Esophagus squamous epithelium (tissue), 5 donors: ENCODE measurements at regions not wholly inside any gene's neighbourhood (a gene's known extent, or its start where the extent isn't known, plus 50 kb on each side); places are given as distances from the start of the nearest gene placed in this dataset.

Experiments
- DNase-seq: peaks from one replicate; lab custom pipeline; 2025; lab: John Stamatoyannopoulos, UW
- H3K27ac ChIP-seq, 4 donors: fragments of 200-600 bp; sonication (generic); one replicate each; pipeline ENCODE4 v1.5.1; 2016 to 2019; ENCODE audit warnings: mild to moderate bottlenecking in 1 of 4
- H3K27me3 ChIP-seq, 4 donors: fragments of 200-600 bp; sonication (generic); 1 replicate in 3 of 4; 2 replicates in 1 of 4; pipeline versions ENCODE4 v1.5.1 to v1.6.0; 2017 to 2021; ENCODE audit warnings: antibody characterized with exemption in 1 of 4
- H3K36me3 ChIP-seq, 3 donors: fragments of 200-600 bp; sonication (generic); one replicate each; pipeline ENCODE4 v1.5.1; 2016 to 2019
- H3K4me1 ChIP-seq, 3 donors: fragments of 200-600 bp; sonication (generic); one replicate each; pipeline ENCODE4 v1.5.1; 2017 to 2019
- H3K4me3 ChIP-seq, 4 donors: fragments of 200-600 bp; sonication (generic); 1 replicate in 3 of 4; 2 replicates in 1 of 4; pipeline ENCODE4 v1.5.1; 2016 to 2019; ENCODE audit warnings: mild to moderate bottlenecking in 2 of 4, moderate library complexity in 1 of 4
- H3K9me3 ChIP-seq, 3 donors: fragments of 200-600 bp; sonication (generic); one replicate each; pipeline ENCODE4 v1.5.1; 2016 to 2019
- POLR2A ChIP-seq, 4 donors: fragments of 450-650 bp; IDR thresholded peaks; one replicate each; pipeline ENCODE4 v1.6.1; 2017; ENCODE audit warnings: antibody characterized with exemption in 4 of 4, mild to moderate bottlenecking in 4 of 4, moderate library complexity in 3 of 4
- WGBS, 2 donors: methylation state at CpG; one replicate each; pipeline ENCODE4 v1.1.5; 2018; 5-methylcytosine and 5-hydroxymethylcytosine counted together
- intact Hi-C: fragments of 100-400 bp; cut with DNase I; formaldehyde crosslinking; loops from one replicate; pipeline ENCODE4 v1.15.0; 2022
- TF ChIP-seq, protein P1 (sequence below), 6 experiments: fragments of 450-650 bp in 4 of 6; fragments of 200-600 bp in 2 of 6; sonication (generic) in 2 of 6; IDR thresholded peaks; one replicate each; pipeline ENCODE4 v1.5.1; 2016 to 2019; ENCODE audit warnings: antibody characterized with exemption in 6 of 6, mild to moderate bottlenecking in 4 of 6, moderate library complexity in 4 of 6
- donor health status: DM: yes; HTN: yes; CAD: no.

GRCh38 chr2:176679061-176679669 is 409.9 kb downstream of the MTX2 start:
- Histone ChIP-seq H3K9me3 (no peaks in the 10 kb centered on the region), H3K36me3 (no peaks in the 10 kb centered on the region), H3K4me1 (no peaks in the 10 kb centered on the region), H3K27me3 (peaks cover 0 to 6% (median 0%) of the 10 kb centered on the region in 4 donors), H3K27ac (no peak overlapping the region), H3K4me3 (no peak overlapping the region)
- DNase-seq: no peak
- TF ChIP-seq POLR2A (IDR thresholded peaks at IDR 0.05): no peak
- TF ChIP-seq, protein P1, sequence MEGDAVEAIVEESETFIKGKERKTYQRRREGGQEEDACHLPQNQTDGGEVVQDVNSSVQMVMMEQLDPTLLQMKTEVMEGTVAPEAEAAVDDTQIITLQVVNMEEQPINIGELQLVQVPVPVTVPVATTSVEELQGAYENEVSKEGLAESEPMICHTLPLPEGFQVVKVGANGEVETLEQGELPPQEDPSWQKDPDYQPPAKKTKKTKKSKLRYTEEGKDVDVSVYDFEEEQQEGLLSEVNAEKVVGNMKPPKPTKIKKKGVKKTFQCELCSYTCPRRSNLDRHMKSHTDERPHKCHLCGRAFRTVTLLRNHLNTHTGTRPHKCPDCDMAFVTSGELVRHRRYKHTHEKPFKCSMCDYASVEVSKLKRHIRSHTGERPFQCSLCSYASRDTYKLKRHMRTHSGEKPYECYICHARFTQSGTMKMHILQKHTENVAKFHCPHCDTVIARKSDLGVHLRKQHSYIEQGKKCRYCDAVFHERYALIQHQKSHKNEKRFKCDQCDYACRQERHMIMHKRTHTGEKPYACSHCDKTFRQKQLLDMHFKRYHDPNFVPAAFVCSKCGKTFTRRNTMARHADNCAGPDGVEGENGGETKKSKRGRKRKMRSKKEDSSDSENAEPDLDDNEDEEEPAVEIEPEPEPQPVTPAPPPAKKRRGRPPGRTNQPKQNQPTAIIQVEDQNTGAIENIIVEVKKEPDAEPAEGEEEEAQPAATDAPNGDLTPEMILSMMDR (IDR thresholded peaks at IDR 0.05): no peak
- 60 to 66% methylated on average over 2 of the region's 2 CpGs for WGBS, 2 donors
- intact Hi-C loops: no loop called here

DNA sequence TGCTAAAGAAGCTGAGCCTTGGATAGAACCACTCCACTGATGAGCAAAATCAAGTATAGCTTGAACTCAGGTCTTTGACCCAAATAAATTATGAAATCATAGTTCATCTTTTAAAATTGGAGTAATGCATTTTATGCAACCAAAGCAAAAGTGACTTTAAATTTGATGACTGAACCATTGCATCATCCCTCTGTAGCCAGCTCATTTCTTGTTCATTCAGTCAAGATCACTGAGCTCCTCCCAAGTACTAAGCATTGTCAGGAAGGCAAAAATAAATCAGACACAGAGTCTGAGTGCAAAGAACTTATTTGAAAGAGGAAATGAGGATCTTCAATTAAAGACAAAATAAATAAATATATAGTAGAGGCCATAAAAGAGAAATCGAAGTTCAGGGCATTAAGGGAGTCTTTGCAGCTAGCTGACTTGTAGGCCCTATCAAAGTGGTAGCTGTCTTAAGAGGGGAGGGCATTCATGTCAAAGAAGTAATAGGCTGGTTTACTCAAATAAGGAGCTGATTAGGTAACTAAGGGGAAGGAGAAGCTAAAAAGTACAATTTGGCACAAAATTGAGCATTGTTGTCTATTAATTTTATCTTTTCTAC is 411.8 kb downstream of the MTX2 start:
- Histone ChIP-seq H3K4me1 (no peaks in the 10 kb centered on the region), H3K9me3 (no peaks in the 10 kb centered on the region), H3K36me3 (no peaks in the 10 kb centered on the region), H3K4me3 (no peak overlapping the region), H3K27ac (no peak overlapping the region), H3K27me3 (peaks cover 0 to 11% (median 0%) of the 10 kb centered on the region in 4 donors)
- DNase-seq: no peak
- intact Hi-C loops: no loop called here
- 61 to 82% methylated on average over 1 of the region's 1 CpG for WGBS, 2 donors
- TF ChIP-seq, protein P1 (IDR thresholded peaks at IDR 0.05): no peak
- no peak for TF ChIP-seq POLR2A (IDR thresholded peaks at IDR 0.05)

GRCh38 chr2:176681584-176682115 is 412.4 kb downstream of the MTX2 start:
- Histone ChIP-seq H3K27ac (no peak overlapping the region), H3K9me3 (no peaks in the 10 kb centered on the region), H3K4me3 (no peak overlapping the region), H3K4me1 (no peaks in the 10 kb centered on the region), H3K36me3 (no peaks in the 10 kb centered on the region), H3K27me3 (peaks cover 0 to 13% (median 0%) of the 10 kb centered on the region in 4 donors)
- 52 to 72% methylated on average over 1 of the region's 1 CpG for WGBS, 2 donors
- intact Hi-C loops: no loop called here
- no peak for DNase-seq
- TF ChIP-seq, protein P1 (IDR thresholded peaks at IDR 0.05): no peak
- no peak for TF ChIP-seq POLR2A (IDR thresholded peaks at IDR 0.05)

GRCh38 chr2:176682278-176682677 is 413.0 kb downstream of the MTX2 start:
- Histone ChIP-seq H3K4me1 (no peaks in the 10 kb centered on the region), H3K27ac (no peak overlapping the region), H3K9me3 (no peaks in the 10 kb centered on the region), H3K27me3 (peaks cover 0 to 15% (median 0%) of the 10 kb centered on the region in 4 donors), H3K4me3 (no peak overlapping the region), H3K36me3 (no peaks in the 10 kb centered on the region)
- TF ChIP-seq POLR2A (IDR thresholded peaks at IDR 0.05): no peak
- TF ChIP-seq, protein P1 (IDR thresholded peaks at IDR 0.05): no peak
- no peak for DNase-seq
- WGBS, 2 donors: 21 to 28% methylated on average over 3 of the region's 3 CpGs
- intact Hi-C loops: no loop called here

GRCh38 chr2:176683618-176684111 is 414.4 kb downstream of the MTX2 start:
- H3K9me3 ChIP-seq: no peaks in the 10 kb centered on the region
- no peaks in the 10 kb centered on the region for H3K4me1 ChIP-seq
- intact Hi-C loops: no loop called here
- H3K4me3 ChIP-seq: no peak overlapping the region
- no peak for DNase-seq
- TF ChIP-seq POLR2A (IDR thresholded peaks at IDR 0.05): no peak
- TF ChIP-seq, protein P1 (IDR thresholded peaks at IDR 0.05): no peak
- peaks cover 0 to 15% (median 0%) of the 10 kb centered on the region in 4 donors for H3K27me3 ChIP-seq
- H3K27ac ChIP-seq: no peak overlapping the region
- no peaks in the 10 kb centered on the region for H3K36me3 ChIP-seq
- 38 to 50% methylated on average over 1 of the region's 1 CpG for WGBS, 2 donors
